ENCODE measurements at regions not wholly inside any gene's neighbourhood (a gene's known extent, or its start where the extent isn't known, plus 50 kb on each side); places are given as distances from the start of the nearest gene placed in this dataset.

GRCh38 chr12:95385246-95386035 lies 88.5 kb upstream of the METAP2 start:
- peak; percentile 72 for ATAC-seq
- Mint-ChIP-seq H3K27me3 (ENCODE audit: insufficient read depth, low read depth, poor library complexity) (peaks cover 1% of the 10 kb centered on the region), H3K4me3 (no peak overlapping the region)

More at GRCh38 chr12:95385246-95386035, 88.5 kb upstream of the METAP2 start:
- Histone ChIP-seq H3K79me2 (replicated peaks; ENCODE audit: insufficient read depth) (no peaks in the 10 kb centered on the region), H4K20me1 (replicated peaks; ENCODE audit: insufficient read depth) (no peaks in the 10 kb centered on the region), H3K9me2 (ENCODE audit: insufficient read depth) (no peaks in the 10 kb centered on the region), H3K4me3 (no peak overlapping the region), H3K27ac (ENCODE audit: low read depth) (no peak overlapping the region), H3K4me1 (ENCODE audit: insufficient read depth) (peaks cover 6% of the 10 kb centered on the region; the same call in 1 of the 2 replicates), H2AFZ (peak overlapping the region; percentile 83), H3K27me3 (ENCODE audit: insufficient read depth) (no peaks in the 10 kb centered on the region), H3K4me2 (no peak overlapping the region), H3F3A (replicated peaks; ENCODE audit: low read depth) (no peaks in the 10 kb centered on the region), H3K36me3 (ENCODE audit: insufficient read depth) (no peaks in the 10 kb centered on the region)
- TF ChIP-seq POLR2AphosphoS5 (IDR thresholded peaks at IDR 0.05; ENCODE audit: low read depth) (no peak), EZH2 (IDR thresholded peaks at IDR 0.05; ENCODE audit: low read depth, unreplicated experiment) (no peak), JUNB (IDR thresholded peaks at IDR 0.05; ENCODE audit: unreplicated experiment) (no peak), REST (IDR thresholded peaks at IDR 0.05; ENCODE audit: unreplicated experiment) (no peak), ETS1 (IDR thresholded peaks at IDR 0.05) (no peak), CTCF (conservative IDR thresholded peaks at IDR 0.05; ENCODE audit: low read depth in 2 of 2) (no peak), ZNF331 (CRISPR knock-in tag; IDR thresholded peaks at IDR 0.05; ENCODE audit: low read depth) (no peak), ZNF462 (CRISPR knock-in tag; IDR thresholded peaks at IDR 0.05) (no peak), NANOG (IDR thresholded peaks at IDR 0.05; ENCODE audit: borderline replicate concordance) (no peak), ZNF114 (CRISPR knock-in tag; IDR thresholded peaks at IDR 0.05) (no peak), CREB1 (CRISPR knock-in tag; IDR thresholded peaks at IDR 0.05; ENCODE audit: low read depth) (no peak), STAT1 (IDR thresholded peaks at IDR 0.05; ENCODE audit: unreplicated experiment) (no peak), EZH2phosphoT487 (IDR thresholded peaks at IDR 0.05; ENCODE audit: unreplicated experiment) (no peak)
- Mint-ChIP-seq H3K4me1 (no peaks in the 10 kb centered on the region), H3K9me3 (peaks cover 4% of the 10 kb centered on the region; the same call in 2 of the 3 replicates), H3K36me3 (ENCODE audit: low read depth) (no peaks in the 10 kb centered on the region), H3K27ac (no peak overlapping the region)
- DNase-seq (ENCODE audit: low spot score), result peak; percentile 12

Data from GM23338 (cell line).